SK-N-SH (cell line): ENCODE measurements at regions not wholly inside any gene's neighbourhood (a gene's known extent, or its start where the extent isn't known, plus 50 kb on each side); places are given as distances from the start of the nearest gene placed in this dataset.

Experiments used
- CTCF ChIA-PET: fragments of 300-600, 350-600 bp; formaldehyde crosslinking; extraction: SDS; loops from one replicate; lab custom pipeline; 2021; lab: Yijun Ruan, JAX
- POLR2A ChIA-PET: fragments of 350-600 bp; sonication (Branson Sonifier 250); formaldehyde crosslinking; extraction: SDS; loops from one replicate; lab custom pipeline; 2020; ENCODE audit warnings: antibody characterized with exemption, inconsistent platforms; lab: Yijun Ruan, JAX
- DNase-seq: peaks from one replicate; pipeline ENCODE4 v3.0.0; 2012
- H2AFZ ChIP-seq: fragments of 200-600 bp; sonication (generic); 2 replicates; pipeline ENCODE4 v1.8.1; 2016; ENCODE audit warnings: antibody characterized with exemption, mild to moderate bottlenecking, low read depth
- H3F3A ChIP-seq: fragments of 200-600 bp; sonication (generic); replicated peaks from 2 replicates; pipeline ENCODE3; 2016; ENCODE audit warnings: antibody characterized with exemption, mild to moderate bottlenecking; ENCODE audit not compliant: insufficient read depth
- H3K27ac ChIP-seq, 2 experiments: fragments of 200-500 bp in 1 of 2; fragments of 200-600 bp in 1 of 2; sonication (Bioruptor generic) in 1 of 2; sonication (generic), shearing (Covaris generic) in 1 of 2; 2 replicates each; pipeline versions ENCODE4 v1.5.1 to v1.6.1; 2014 to 2016; ENCODE audit warnings: low read depth in 2 of 2, inconsistent platforms in 1 of 2, low read length in 1 of 2, mild to moderate bottlenecking in 1 of 2, mixed read lengths in 1 of 2
- H3K27me3 ChIP-seq: fragments of 200-600 bp; sonication (generic), shearing (Covaris generic); 2 replicates; pipeline ENCODE4 v1.6.1; 2016; ENCODE audit warnings: mixed run types; ENCODE audit not compliant: insufficient read depth
- H3K36me3 ChIP-seq, 2 experiments: fragments of 200-500 bp in 1 of 2; fragments of 200-600 bp in 1 of 2; sonication (Bioruptor generic) in 1 of 2; sonication (generic) in 1 of 2; replicated peaks in 1 of 2; 2 replicates each; pipeline versions ENCODE3 to v1.5.1; 2014 to 2016; ENCODE audit warnings: low read length in 1 of 2, mild to moderate bottlenecking in 1 of 2; ENCODE audit not compliant: insufficient read depth in 2 of 2, control insufficient read depth in 1 of 2
- H3K4me1 ChIP-seq, 2 experiments: fragments of 200-500 bp in 1 of 2; fragments of 200-600 bp in 1 of 2; sonication (Bioruptor generic) in 1 of 2; sonication (generic), shearing (Covaris generic) in 1 of 2; 2 replicates each; pipeline versions ENCODE4 v1.5.1 to v1.6.1; 2014 to 2016; ENCODE audit warnings: low read depth in 1 of 2, low read length in 1 of 2, mixed run types in 1 of 2; ENCODE audit not compliant: insufficient read depth in 2 of 2, control insufficient read depth in 1 of 2
- H3K4me2 ChIP-seq: fragments of 200-600 bp; sonication (generic), shearing (Covaris generic); 2 replicates; pipeline ENCODE4 v1.6.1; 2017; ENCODE audit warnings: mixed run types
- H3K4me3 ChIP-seq, 2 experiments: fragments of 200-500 bp in 1 of 2; fragments of 200-600 bp in 1 of 2; sonication (Bioruptor generic) in 1 of 2; sonication (generic), shearing (Covaris generic) in 1 of 2; 2 replicates each; pipeline versions ENCODE4 v1.5.1 to v1.8.1; 2014 to 2016; ENCODE audit warnings: low read depth in 2 of 2, inconsistent platforms in 1 of 2, low read length in 1 of 2, mild to moderate bottlenecking in 1 of 2, mixed read lengths in 1 of 2, moderate library complexity in 1 of 2
- H3K79me2 ChIP-seq: fragments of 200-600 bp; sonication (generic); 2 replicates; pipeline ENCODE4 v1.8.1; 2017; ENCODE audit warnings: mild to moderate bottlenecking; ENCODE audit not compliant: insufficient read depth
- H3K9ac ChIP-seq: fragments of 200-600 bp; sonication (generic); 2 replicates; pipeline ENCODE4 v1.6.1; 2017; ENCODE audit warnings: mixed run types
- H3K9me2 ChIP-seq: fragments of 200-600 bp; sonication (generic); 2 replicates; pipeline ENCODE4 v1.6.1; 2017; ENCODE audit warnings: mixed run types
- H3K9me3 ChIP-seq: fragments of 200-600 bp; sonication (generic); 2 replicates; pipeline ENCODE4 v1.6.1; 2017; ENCODE audit warnings: mixed run types, mild to moderate bottlenecking, moderate library complexity
- H4K20me1 ChIP-seq: fragments of 200-600 bp; sonication (generic); 2 replicates; pipeline ENCODE4 v1.6.1; 2017; ENCODE audit warnings: mild to moderate bottlenecking, mixed run types; ENCODE audit not compliant: insufficient read depth
- CHD2 ChIP-seq: fragments of 150-350 bp; IDR thresholded peaks from 2 replicates; pipeline ENCODE4 v1.6.1; 2018; ENCODE audit warnings: low read length; ENCODE audit not compliant: partially characterized antibody
- EP300 ChIP-seq, 2 experiments: IDR thresholded peaks; 2 replicates each; pipeline versions ENCODE4 v1.4.0 to v1.6.1; 2012; ENCODE audit warnings: borderline replicate concordance in 1 of 2, low read depth in 1 of 2, low read length in 1 of 2
- FOXM1 ChIP-seq: IDR thresholded peaks from 2 replicates; pipeline ENCODE4 v1.4.0; 2012; ENCODE audit warnings: low read depth, mild to moderate bottlenecking
- GABPA ChIP-seq: IDR thresholded peaks from 2 replicates; pipeline ENCODE4 v1.4.0; 2012; ENCODE audit warnings: low read depth, mild to moderate bottlenecking
- MEF2A ChIP-seq: IDR thresholded peaks from 2 replicates; pipeline ENCODE4 v1.4.0; 2012; ENCODE audit warnings: low read depth, borderline replicate concordance
- MXI1 ChIP-seq: IDR thresholded peaks from 2 replicates; pipeline ENCODE4 v1.6.1; 2012; ENCODE audit warnings: mild to moderate bottlenecking, low read depth, low read length, improper control_type of control experiment
- NRF1 ChIP-seq: IDR thresholded peaks from 2 replicates; pipeline ENCODE4 v1.6.1; 2012; ENCODE audit warnings: low read depth, mild to moderate bottlenecking, low read length
- RXRA ChIP-seq: IDR thresholded peaks from 2 replicates; pipeline ENCODE4 v1.4.0; 2012; ENCODE audit warnings: low read depth, mild to moderate bottlenecking, borderline replicate concordance
- YY1 ChIP-seq: IDR thresholded peaks from 2 replicates; pipeline ENCODE4 v1.4.0; 2012; ENCODE audit warnings: low read depth, mild to moderate bottlenecking
- WGBS: methylation state at CpG from one replicate; pipeline ENCODE4 v1.1.6; 2017; ENCODE audit warnings: low lambda C conversion rate; 5-methylcytosine and 5-hydroxymethylcytosine counted together
- TF ChIP-seq, protein P1 (sequence below): IDR thresholded peaks from 2 replicates; pipeline ENCODE4; 2012
- TF ChIP-seq, protein P2 (sequence below): IDR thresholded peaks from 2 replicates; pipeline ENCODE4 v1.4.0; 2012; ENCODE audit warnings: low read depth, borderline replicate concordance
- TF ChIP-seq, protein P3 (sequence below): fragments of 150-350 bp; IDR thresholded peaks from 2 replicates; pipeline ENCODE4 v1.6.1; 2016; ENCODE audit warnings: mild to moderate bottlenecking, low read depth, low read length

DNA sequence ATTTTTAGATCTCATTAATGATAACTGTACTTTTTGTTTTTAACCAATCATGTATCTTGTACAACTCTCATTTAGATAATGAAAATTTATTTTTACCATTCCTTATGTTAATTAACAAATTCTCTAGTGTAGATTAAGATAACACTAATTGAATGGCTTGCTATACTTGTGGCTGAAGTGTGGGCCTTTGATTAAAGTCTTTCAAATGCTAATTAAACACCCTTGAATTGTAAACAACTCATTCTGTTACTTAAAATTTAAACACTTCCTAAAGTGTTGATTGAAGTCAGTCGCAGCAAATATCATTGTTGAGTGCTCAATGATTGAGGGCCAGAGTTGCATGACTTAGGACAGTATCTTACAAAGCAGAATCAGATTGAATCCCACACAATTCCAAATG is 109.8 kb upstream of the GULP1 start:
- WGBS, result 86% methylated on average over 1 of the region's 1 CpG
- CTCF ChIA-PET, result no interaction called here
- Histone ChIP-seq H3F3A (no peaks in the 10 kb centered on the region), H3K4me3 (no peak overlapping the region), H2AFZ (no peak overlapping the region), H3K36me3 (no peaks in the 10 kb centered on the region), H3K27me3 (no peaks in the 10 kb centered on the region), H3K27ac (no peak overlapping the region), H4K20me1 (no peaks in the 10 kb centered on the region), H3K4me2 (no peak overlapping the region), H3K9ac (no peak overlapping the region), H3K9me3 (no peaks in the 10 kb centered on the region), H3K9me2 (no peaks in the 10 kb centered on the region), H3K79me2 (no peaks in the 10 kb centered on the region), H3K4me1 (no peaks in the 10 kb centered on the region)
- TF ChIP-seq, protein P1, sequence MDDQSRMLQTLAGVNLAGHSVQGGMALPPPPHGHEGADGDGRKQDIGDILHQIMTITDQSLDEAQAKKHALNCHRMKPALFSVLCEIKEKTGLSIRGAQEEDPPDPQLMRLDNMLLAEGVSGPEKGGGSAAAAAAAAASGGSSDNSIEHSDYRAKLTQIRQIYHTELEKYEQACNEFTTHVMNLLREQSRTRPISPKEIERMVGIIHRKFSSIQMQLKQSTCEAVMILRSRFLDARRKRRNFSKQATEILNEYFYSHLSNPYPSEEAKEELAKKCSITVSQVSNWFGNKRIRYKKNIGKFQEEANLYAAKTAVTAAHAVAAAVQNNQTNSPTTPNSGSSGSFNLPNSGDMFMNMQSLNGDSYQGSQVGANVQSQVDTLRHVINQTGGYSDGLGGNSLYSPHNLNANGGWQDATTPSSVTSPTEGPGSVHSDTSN, result no peak
- TF ChIP-seq GABPA (no peak), NRF1 (no peak), EP300 (IDR thresholded peaks at IDR 0.05; ENCODE audit: borderline replicate concordance in 1 of 2, low read depth in 1 of 2, low read length in 1 of 2) (no peak), FOXM1 (no peak), CHD2 (no peak), RXRA (no peak), YY1 (no peak), MEF2A (no peak), MXI1 (no peak)
- TF ChIP-seq, protein P2, sequence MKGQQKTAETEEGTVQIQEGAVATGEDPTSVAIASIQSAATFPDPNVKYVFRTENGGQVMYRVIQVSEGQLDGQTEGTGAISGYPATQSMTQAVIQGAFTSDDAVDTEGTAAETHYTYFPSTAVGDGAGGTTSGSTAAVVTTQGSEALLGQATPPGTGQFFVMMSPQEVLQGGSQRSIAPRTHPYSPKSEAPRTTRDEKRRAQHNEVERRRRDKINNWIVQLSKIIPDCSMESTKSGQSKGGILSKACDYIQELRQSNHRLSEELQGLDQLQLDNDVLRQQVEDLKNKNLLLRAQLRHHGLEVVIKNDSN, result no peak
- TF ChIP-seq, protein P3, sequence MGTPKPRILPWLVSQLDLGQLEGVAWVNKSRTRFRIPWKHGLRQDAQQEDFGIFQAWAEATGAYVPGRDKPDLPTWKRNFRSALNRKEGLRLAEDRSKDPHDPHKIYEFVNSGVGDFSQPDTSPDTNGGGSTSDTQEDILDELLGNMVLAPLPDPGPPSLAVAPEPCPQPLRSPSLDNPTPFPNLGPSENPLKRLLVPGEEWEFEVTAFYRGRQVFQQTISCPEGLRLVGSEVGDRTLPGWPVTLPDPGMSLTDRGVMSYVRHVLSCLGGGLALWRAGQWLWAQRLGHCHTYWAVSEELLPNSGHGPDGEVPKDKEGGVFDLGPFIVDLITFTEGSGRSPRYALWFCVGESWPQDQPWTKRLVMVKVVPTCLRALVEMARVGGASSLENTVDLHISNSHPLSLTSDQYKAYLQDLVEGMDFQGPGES, result no peak
- DNase-seq, result no peak
- POLR2A ChIA-PET, result no interaction called here

DNA sequence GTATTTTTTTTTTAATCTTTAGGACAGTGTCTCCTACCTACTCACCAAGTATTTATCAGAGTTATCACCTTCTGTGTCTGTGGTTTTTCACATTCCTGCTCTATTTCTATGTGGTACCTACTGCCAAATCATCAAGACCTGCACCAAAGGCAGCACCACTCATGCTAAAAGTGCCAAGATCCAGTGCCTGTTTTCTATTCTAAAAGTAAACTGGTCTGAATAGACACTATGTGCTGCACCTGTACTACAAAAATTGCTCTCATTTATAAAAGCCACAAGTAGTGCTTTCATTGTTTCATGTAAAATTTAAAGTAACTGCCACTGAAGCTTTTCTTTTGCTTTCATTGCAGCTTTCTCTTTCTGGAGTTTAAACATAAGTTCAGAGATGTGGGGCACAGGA is 103.9 kb upstream of the GULP1 start:
- no peak for TF ChIP-seq CHD2
- TF ChIP-seq, all 33 proteins: peak for 0
- POLR2A ChIA-PET, result no interaction called here
- Histone ChIP-seq H3K9me2 (no peaks in the 10 kb centered on the region), H4K20me1 (no peaks in the 10 kb centered on the region), H2AFZ (no peak overlapping the region), H3K4me3 (no peak overlapping the region), H3F3A (no peaks in the 10 kb centered on the region), H3K79me2 (no peaks in the 10 kb centered on the region), H3K27me3 (no peaks in the 10 kb centered on the region), H3K36me3 (no peaks in the 10 kb centered on the region), H3K9ac (no peak overlapping the region), H3K27ac (no peak overlapping the region), H3K9me3 (no peaks in the 10 kb centered on the region), H3K4me2 (no peak overlapping the region), H3K4me1 (no peaks in the 10 kb centered on the region)
- CTCF ChIA-PET, result interaction anchor here (0.7 kb wide), 1 partner anchor 324 kb away, joined by 3 read pairs; no protein-coding TSS in a partner anchor
- DNase-seq, result no peak
